ENCODE measurements at regions not wholly inside any gene's neighbourhood (a gene's known extent, or its start where the extent isn't known, plus 50 kb on each side); places are given as distances from the start of the nearest gene placed in this dataset.

- no peak for TF ChIP-seq ZBTB33 (CRISPR knock-in tag; IDR thresholded peaks at IDR 0.05)
- no peak for TF ChIP-seq ZZZ3 (CRISPR knock-in tag; IDR thresholded peaks at IDR 0.05; ENCODE audit: borderline replicate concordance)
- TF ChIP-seq BRD4 (CRISPR knock-in tag; IDR thresholded peaks at IDR 0.05) = no peak
- TF ChIP-seq, protein P1, sequence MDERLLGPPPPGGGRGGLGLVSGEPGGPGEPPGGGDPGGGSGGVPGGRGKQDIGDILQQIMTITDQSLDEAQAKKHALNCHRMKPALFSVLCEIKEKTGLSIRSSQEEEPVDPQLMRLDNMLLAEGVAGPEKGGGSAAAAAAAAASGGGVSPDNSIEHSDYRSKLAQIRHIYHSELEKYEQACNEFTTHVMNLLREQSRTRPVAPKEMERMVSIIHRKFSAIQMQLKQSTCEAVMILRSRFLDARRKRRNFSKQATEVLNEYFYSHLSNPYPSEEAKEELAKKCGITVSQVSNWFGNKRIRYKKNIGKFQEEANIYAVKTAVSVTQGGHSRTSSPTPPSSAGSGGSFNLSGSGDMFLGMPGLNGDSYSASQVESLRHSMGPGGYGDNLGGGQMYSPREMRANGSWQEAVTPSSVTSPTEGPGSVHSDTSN (CRISPR knock-in tag; IDR thresholded peaks at IDR 0.05) = no peak
- TF ChIP-seq KDM1A (CRISPR knock-in tag; IDR thresholded peaks at IDR 0.05) = no peak
- no peak for TF ChIP-seq ZNF563 (CRISPR knock-in tag; IDR thresholded peaks at IDR 0.05)
- no peak for TF ChIP-seq RFX3 (CRISPR knock-in tag; IDR thresholded peaks at IDR 0.05)
These were observed 1342.8 kb downstream of the TBC1D22A start for GRCh38 chr22:48105259-48105658.

Measured in HepG2 (cell line).